ENCODE measurements at regions not wholly inside any gene's neighbourhood (a gene's known extent, or its start where the extent isn't known, plus 50 kb on each side); places are given as distances from the start of the nearest gene placed in this dataset.
"Not testable (repeated sequence)": the region's sequence is repeated elsewhere in the genome, so short reads cannot be mapped to it uniquely, and the experiment has no call there.

GRCh38 chr13:78540058-78540457 lies 63.3 kb downstream of the POU4F1 start:
- no peak for DNase-seq (ENCODE audit: low read depth)

GRCh38 chr13:78526044-78526443 lies 77.3 kb downstream of the POU4F1 start:
- DNase-seq (ENCODE audit: low read depth): not testable (repeated sequence)

DNA sequence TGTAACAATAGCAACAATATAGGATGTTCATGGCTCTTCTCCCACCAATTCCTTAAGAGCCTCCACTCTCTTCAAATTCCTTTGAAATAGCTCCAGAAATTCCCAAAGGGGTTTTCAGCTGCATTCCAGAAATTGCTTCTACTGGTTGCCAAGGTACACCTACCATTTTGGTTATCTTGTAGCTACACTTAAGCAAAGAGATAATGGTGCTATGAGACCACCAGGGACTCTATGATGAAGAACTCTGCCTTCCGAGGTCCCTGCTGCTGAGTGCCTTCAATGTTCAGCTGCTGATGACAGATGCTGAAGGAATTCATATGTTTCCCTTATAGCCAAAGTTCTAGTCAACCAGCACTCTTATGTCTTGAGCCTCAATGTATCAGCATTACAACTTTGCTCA lies 78.4 kb downstream of the POU4F1 start:
- DNase-seq (ENCODE audit: low read depth): no peak

DNA sequence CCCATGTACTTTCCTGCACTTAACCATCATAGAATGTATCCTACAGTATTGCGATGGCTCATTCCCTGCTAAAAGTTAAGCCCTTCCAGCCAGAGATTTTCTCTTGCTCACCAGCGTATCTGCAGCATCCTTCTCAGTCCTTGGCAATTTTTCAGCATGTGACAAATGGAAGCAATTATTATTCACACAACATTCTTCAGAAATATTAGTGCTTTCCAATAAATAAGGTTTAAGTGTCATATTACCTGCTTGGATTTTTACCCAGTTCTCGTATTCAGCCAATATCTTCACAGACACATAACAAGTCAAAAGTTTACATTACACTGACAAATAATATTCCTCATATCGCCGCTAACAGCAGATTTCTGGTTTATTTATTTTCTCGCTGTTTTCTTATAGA lies 82.3 kb downstream of the POU4F1 start:
- no peak for DNase-seq (ENCODE audit: low read depth)

GRCh38 chr13:78520425-78520824 lies 82.9 kb downstream of the POU4F1 start:
- no peak for DNase-seq (ENCODE audit: low read depth)

- DNase-seq (ENCODE audit: low read depth): not testable (repeated sequence)
These were observed 84.9 kb downstream of the POU4F1 start for GRCh38 chr13:78518482-78518881.

GRCh38 chr13:78499802-78500201 lies 103.5 kb downstream of the POU4F1 start:
- no peak for DNase-seq (ENCODE audit: low read depth)

GRCh38 chr13:78497702-78498355 lies 105.5 kb downstream of the POU4F1 start:
- no peak for DNase-seq (ENCODE audit: low read depth)

DNA sequence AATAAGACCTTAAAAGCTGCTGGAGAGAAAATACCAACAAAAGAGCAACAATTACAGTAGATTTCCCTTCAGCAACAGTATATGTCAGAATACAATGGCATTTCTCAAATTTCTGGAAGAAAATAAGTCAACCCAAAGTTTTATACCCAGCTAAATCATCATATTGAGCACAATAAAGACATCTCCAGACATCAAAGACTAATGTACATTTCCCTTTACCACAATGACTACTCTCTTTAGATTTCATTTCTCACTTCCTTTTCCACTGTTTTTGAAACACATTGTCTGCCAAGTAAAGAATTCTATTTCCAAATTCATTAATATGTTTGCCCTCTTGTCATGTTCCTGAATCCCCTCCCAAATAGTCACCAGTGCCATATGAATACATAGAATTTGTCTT lies 111.4 kb downstream of the POU4F1 start:
- DNase-seq (ENCODE audit: low read depth): no peak

DNA sequence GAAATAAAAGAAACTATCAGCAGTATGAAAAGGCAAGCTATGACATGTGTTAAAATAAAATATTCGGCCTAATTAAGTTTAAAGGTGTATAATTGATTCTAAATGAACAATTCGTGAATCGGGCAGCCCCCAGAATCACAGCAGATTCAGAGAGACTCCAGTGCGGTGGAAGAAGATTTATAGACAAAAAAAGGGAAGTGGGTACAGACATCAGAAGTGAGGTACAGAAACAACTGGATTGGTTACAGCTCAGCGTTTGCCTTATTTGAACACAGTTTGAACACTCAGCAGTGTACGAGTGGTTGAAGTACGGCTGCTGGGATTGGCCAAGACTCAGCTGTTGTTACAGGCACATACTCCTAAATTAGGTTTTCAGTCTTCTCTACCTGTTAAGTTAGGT lies 113.1 kb downstream of the POU4F1 start:
- not testable (repeated sequence) for DNase-seq (ENCODE audit: low read depth)

- DNase-seq (ENCODE audit: low read depth): no peak
These were observed 115.6 kb downstream of the POU4F1 start for GRCh38 chr13:78487707-78488106.

DNA sequence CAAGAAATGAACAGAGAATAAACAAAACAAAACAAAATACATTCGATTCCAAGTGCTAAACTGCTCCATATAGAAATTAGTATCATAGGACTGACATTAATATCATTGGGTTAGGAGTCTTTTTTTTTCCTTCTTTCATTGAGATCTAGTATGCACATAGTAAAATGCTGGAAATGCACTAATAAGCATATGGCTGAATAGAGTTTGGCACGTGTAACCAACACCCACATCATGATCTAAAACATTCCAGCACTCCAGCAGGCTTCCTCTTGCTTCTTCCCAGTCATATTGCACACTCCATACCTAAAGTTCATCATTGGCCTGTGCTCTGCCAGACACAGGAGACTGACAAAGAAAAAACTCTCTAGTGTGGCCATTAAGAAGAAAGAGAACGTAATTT lies 117.5 kb downstream of the POU4F1 start:
- DNase-seq (ENCODE audit: low read depth): no peak

- no peak for DNase-seq (ENCODE audit: low read depth)
These were observed 125.2 kb downstream of the POU4F1 start for GRCh38 chr13:78478183-78478582.

GRCh38 chr13:78476910-78477309 lies 126.4 kb downstream of the POU4F1 start:
- no peak for DNase-seq (ENCODE audit: low read depth)

GRCh38 chr13:78468621-78469020 lies 134.7 kb downstream of the POU4F1 start:
- DNase-seq (ENCODE audit: low read depth): no peak

- no peak for DNase-seq (ENCODE audit: low read depth)
These were observed 138.1 kb downstream of the POU4F1 start for GRCh38 chr13:78465250-78465649.

- DNase-seq (ENCODE audit: low read depth): no peak
These were observed 143.2 kb downstream of the POU4F1 start for GRCh38 chr13:78460176-78460575.

GRCh38 chr13:78443839-78444238 lies 159.5 kb downstream of the POU4F1 start:
- DNase-seq (ENCODE audit: low read depth): no peak

DNA sequence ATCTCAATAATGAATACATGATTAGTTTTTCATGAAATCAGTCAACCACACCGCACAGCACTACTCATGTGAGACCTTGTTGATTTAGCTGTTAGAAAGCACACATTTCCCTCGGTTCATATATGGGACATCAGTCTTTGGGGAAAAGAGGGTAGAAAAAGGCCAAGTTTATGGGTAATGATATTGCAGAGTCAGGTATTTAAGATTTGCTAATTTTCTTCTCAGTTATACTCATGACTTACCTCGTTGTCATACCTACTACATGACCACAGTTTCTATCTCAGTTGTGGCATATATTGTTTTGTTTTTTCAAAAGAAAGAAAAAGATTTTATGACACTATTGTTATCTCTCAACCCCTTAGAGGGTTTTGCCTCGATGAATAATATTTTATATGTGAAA lies 165.6 kb downstream of the POU4F1 start:
- DNase-seq (ENCODE audit: low read depth): no peak

DNA sequence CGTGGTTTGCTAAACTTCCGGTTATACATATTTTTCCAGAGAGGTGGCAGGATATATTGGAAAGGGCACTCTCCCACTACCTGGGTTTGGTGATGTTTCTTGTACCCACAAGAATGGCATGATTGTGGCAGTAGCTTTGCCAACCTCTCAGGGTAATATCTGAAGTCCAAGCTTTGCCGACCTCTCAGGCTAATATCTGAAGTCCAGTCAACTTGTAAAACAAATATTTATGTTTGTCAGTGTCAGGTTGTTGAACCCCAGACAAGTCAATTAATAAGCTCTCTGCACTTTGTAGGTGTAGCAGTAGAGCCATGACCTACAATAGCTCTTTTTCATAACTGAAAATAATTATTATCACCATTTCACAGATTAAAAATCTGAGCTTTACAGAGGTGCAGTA lies 167.0 kb downstream of the POU4F1 start:
- DNase-seq (ENCODE audit: low read depth): no peak

DNA sequence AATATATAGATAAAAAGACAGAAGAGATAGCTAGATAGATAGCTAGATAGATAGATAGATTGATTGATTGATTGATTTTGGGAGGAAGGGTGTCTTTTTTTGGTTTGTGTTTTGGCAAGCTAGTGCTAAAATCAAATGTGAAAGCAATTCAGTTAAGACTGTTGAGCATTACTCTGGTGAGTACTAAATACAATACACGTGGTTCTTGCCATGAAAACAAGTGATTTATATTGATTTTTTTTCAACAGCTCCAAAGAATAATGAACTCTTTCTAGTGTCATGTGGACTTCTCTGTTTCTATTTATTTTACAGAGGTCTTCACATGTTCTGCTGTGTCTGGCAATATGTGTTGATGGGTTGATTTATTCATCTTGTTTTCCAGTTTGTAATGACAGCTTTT lies 172.0 kb downstream of the POU4F1 start:
- no peak for DNase-seq (ENCODE audit: low read depth)

- no peak for DNase-seq (ENCODE audit: low read depth)
These were observed 172.5 kb downstream of the POU4F1 start for GRCh38 chr13:78430811-78431210.

GRCh38 chr13:78430166-78430791 lies 173.1 kb downstream of the POU4F1 start:
- no peak for DNase-seq (ENCODE audit: low read depth)

DNA sequence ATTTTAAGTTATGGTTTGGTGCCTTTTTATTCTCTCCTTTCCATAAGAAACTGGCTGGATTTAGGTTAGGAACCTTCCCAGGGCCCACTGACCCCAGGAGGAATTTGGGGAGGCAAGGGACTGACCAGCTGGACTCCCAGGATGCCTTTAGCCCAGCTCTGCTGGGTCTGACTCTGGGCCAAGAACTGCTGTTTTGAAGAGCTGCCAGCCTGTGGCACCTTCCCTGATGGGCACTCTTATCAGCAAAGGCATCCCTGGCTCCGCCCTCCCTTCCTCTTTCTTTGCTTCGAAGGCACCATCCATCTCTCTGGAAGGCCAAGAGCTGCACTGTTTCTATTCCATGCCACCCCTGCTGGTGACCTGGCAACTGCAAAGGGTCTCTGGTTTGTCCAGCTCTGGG lies 174.7 kb downstream of the POU4F1 start:
- no peak for DNase-seq (ENCODE audit: low read depth)
